Kidney tubule cell (primary cell): ENCODE measurements at regions not wholly inside any gene's neighbourhood (a gene's known extent, or its start where the extent isn't known, plus 50 kb on each side); places are given as distances from the start of the nearest gene placed in this dataset.

ENCODE experiments used
- DNase-seq: peaks from one replicate; pipeline ENCODE4 v3.0.0-alpha.2; 2018; ENCODE audit warnings: low spot score

DNA sequence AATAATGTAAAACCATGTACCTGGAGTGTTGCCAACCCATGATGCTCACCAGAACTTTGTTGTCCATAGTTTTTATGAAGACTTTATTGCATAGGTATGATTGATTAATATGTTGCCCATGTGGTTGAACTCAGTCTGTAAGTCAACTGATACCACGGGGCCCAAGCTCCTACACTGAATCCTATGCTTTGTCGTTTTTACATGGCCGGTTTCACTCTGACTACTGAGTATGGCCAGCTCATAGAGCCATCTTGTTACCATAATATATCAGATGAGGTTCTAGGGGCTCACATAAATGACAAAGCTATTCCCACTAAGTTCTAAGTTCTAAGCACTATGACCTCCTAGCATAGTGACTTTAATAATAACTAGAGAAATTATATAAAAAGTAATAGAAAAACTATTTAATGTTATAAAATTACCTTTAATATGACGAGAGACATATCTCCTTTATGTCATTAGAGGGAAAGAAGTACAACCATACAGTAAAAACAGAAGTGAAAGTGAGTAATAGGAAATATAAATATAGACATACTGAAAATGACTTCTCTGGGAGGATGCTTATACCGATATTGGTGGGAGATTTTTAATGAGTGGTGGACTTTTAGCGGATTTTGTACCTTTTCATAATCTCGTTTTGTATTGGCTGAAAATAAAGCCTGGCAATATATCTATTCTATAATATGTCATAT lies 983.4 kb upstream of the PRMT6 start:
- DNase-seq = no peak

- DNase-seq = no peak
Measured at GRCh38 chr1:106080608-106081325, 975.7 kb upstream of the PRMT6 start.

DNA sequence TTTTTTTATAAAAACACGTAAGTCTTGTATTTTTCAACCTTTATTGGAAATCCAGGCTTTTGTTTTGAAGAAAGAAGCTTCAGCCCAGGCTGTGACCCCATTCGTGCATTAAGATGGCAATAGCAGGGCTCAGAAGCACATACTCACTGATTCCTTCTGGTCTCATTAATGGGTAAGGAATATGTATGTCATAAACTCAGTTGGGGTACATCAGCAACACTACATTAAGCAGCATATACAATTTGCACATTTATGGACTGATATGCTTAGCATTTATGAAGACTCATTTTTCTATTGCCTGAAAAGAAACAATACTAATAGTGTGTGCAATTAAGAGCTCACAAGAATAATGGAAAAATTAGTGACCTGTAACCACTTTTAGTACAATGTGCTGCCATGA lies 945.4 kb upstream of the PRMT6 start:
- DNase-seq = no peak

DNA sequence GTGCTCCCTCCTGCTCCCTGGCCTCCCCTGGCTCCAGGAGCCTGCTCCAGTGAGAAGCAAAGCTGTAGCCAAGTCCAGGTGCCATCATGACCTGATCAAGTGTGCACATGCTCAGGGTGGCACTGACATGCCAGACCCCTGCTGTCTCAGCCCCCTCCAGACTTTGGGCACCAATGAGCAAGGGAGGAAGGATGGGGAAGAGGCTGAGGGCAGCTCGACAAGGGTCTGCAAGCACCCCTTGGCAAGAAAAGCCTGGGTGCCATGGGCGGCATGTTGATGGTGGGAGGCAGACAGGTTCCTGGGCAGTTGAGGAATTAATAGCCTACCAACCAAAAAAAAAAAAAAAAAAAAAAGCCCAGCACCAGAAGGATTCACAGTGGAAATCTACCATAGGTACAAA lies 942.6 kb upstream of the PRMT6 start:
- DNase-seq = no peak

DNA sequence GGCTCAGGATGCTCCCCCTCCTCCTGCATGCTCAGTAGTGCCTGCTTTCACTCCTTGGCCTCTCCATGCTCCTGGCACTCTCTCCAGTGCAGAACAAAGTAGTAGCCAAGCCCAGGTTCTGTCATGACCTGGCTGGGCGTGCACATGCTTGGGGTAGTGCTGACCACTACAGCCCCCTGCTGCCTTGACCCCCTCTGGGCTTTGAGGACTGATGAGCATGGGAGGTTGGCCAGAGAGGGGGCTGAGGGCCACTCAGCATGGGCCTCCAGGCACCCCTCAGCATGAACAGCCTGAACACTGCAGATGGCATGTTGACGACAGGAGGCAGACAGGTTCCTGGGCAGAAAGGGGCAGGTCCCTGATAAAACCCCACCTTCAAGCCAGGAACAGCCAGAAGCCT lies 935.7 kb upstream of the PRMT6 start:
- no peak for DNase-seq

DNA sequence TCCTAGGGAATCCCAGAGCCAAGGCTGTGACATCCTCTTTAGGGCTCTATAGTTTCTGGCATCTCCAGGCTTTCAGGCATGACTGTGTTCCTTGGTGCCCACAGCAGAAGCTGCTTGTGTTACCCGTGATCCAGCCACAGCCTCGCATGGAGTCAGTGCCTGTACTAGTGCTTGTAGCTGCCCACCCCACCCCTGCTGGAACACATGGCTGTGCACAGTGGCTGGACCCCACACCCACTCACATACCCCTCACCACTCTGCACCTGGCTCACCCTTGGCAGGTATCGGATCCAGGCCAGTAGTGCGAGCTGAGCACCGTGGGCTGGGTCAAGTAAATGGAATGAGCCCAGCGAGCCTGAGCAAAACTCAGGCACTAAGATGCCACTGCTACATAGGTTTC lies 934.7 kb upstream of the PRMT6 start:
- no peak for DNase-seq

DNA sequence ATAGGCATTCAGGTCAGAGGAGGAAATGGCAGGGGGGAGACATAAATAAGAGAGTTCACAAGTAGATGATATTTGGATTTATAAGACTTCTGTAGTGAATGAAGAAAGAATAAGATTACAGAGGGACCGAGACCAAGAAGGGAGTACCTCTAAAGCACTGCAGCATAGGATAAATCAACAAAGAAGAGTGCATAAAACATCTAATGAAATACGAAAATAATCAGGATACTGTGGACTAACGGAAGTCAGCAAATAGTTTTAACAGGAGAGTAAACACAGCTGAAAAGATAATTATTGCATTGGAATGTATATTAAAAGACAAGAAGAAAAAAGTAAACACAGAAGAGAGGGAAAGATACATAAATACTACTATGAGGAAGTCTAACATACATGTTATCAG lies 921.9 kb upstream of the PRMT6 start:
- DNase-seq = no peak

DNA sequence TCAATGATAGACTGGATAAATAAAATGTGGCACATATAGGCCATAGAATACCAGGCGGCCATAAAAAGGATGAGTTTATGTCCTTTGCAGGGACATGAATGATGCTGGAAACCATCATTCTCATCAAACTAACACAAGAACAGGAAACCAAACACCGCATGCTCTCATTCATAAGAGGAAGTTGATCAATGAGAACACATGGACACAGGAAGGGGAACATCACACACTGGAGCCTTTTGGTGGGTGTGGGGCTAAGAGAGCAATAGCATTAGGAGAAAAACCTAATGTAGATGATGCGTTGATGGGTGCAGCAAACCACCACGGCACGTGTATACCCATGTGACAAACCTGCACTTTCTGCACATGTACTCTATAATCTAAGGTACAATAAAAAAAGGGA lies 883.4 kb upstream of the PRMT6 start:
- no peak for DNase-seq

- DNase-seq = no peak
Measured at GRCh38 chr1:106178791-106179190, 877.7 kb upstream of the PRMT6 start.

DNA sequence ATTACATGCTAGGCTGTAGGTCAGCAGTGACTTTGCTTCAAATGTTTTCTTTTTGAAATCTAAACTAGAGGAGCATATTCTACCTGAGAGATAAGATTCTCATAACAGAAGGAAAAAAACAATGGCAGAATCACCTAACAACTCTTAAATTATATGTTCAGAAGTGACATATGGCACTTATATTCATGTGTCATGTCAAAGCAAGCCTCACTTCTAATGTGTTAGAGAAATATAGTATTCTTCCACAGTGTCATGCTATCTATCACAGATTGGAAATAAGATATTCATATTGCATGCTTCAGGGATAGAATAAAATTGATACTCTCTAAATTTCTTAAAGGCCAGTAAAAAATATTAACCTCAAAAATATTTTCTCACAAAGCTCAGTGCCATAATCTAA lies 874.6 kb upstream of the PRMT6 start:
- no peak for DNase-seq

GRCh38 chr1:106185089-106185488 lies 871.4 kb upstream of the PRMT6 start:
- DNase-seq = no peak

DNA sequence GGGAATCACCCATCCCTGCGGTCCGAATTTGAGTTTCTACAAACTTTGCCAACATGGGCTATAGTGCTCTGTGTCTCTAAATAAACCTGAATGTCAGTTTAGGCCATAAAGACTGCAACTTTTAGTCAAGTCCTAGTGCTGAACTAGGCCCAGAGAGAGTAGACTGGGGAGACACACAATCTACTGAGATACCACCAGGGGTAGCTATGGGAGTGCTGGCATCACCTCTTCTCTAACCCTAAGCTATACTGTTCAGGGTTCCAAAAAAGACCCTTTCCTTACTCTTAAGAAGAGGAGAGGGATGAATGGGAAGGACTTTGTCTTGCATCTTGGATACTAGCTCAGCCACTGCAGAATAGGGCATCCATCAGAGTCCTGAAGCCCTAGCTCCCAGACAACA lies 866.7 kb upstream of the PRMT6 start:
- DNase-seq = no peak

- DNase-seq = no peak
Measured at GRCh38 chr1:106194206-106194605, 862.3 kb upstream of the PRMT6 start.

GRCh38 chr1:106200711-106201110 lies 855.8 kb upstream of the PRMT6 start:
- no peak for DNase-seq

DNA sequence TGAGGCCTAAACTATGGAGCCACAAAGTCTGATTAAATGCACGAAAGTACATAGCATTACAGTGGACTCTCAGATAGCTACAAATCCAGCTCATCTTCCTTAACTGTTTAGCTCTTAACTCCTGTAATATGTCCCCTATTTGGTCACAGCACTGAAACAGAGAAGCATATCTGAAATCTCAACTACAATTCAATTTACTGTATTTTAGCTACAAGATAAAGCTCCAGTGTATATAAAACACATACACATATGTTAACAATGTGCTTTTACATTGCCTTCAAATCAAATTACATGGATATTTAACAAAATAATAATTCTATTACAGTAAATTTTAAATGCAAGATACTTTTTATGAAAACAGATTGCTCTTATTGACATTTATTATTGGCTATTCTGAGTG lies 849.3 kb upstream of the PRMT6 start:
- DNase-seq = no peak

DNA sequence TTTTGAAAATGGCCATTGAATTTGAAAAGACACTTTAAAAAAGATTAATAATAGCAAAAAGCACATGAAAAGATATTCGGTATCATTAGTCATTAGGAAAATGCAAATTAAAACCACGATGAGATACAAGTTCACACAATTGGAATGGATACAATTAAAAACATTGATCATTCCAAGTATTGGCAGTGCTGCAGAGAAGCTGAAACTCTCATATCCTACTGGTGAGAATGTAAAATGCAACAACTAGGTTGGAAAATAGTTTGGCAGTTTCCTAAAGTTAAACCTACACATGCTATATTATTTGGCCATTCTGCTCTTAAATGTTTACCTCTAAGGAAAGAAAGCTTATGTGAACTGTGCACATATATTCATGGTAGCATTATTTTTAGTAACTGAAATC lies 838.7 kb upstream of the PRMT6 start:
- no peak for DNase-seq

- DNase-seq = no peak
Measured at GRCh38 chr1:106222403-106222802, 834.1 kb upstream of the PRMT6 start.

- no peak for DNase-seq
Measured at GRCh38 chr1:106223213-106223612, 833.3 kb upstream of the PRMT6 start.

DNA sequence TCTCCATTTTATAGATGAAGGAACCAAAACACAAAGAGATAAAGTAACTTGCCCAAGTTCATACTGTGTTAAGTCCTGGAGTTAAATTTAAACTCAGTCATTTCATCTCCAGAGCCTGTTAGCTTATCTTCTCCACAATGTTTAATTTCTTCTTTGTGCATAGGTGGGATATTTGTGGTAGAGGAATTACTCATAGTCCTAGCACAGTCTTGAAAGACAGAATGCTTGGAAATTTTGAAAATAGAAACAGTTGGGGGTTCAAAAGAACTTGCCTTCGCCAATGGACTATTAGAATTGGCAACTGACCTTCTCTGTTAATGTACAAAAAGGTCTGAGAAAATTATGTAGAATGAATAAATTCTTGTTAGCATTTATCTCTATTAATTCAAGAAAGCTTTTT lies 832.0 kb upstream of the PRMT6 start:
- DNase-seq = no peak

- DNase-seq = no peak
Measured at GRCh38 chr1:106225403-106225802, 831.1 kb upstream of the PRMT6 start.

DNA sequence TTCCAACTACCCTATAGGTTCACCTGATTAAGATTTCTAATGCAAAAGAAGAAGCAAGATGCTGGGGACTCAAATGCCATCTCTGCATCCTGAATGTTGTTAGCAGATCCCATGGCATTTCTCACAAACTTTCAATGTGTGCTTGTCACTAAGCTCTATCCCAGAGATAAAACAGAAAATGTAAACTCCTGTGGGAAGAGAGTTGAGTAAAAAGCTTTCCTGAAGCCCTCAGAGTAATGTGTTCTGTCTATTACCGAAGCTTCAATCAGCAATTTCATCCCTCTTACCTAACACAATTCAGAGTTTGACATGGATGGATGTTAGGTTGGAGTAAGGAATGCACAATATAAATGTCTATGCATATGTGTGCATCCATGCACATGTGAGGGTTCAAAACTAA lies 829.9 kb upstream of the PRMT6 start:
- no peak for DNase-seq

GRCh38 chr1:106232128-106232527 lies 824.3 kb upstream of the PRMT6 start:
- no peak for DNase-seq

GRCh38 chr1:106233511-106233910 lies 823.0 kb upstream of the PRMT6 start:
- DNase-seq = no peak

GRCh38 chr1:106249365-106249764 lies 807.1 kb upstream of the PRMT6 start:
- no peak for DNase-seq
